ENCODE measurements at regions not wholly inside any gene's neighbourhood (a gene's known extent, or its start where the extent isn't known, plus 50 kb on each side); places are given as distances from the start of the nearest gene placed in this dataset.

- TF ChIP-seq EP300 (conservative IDR thresholded peaks at IDR 0.05; ENCODE audit: poor library complexity, severe bottlenecking): no peak
- TF ChIP-seq CTCF (IDR thresholded peaks at IDR 0.05; ENCODE audit: poor library complexity, severe bottlenecking): no peak
- TF ChIP-seq POLR2AphosphoS5 (IDR thresholded peaks at IDR 0.05): no peak
- no peak for TF ChIP-seq EZH2 (IDR thresholded peaks at IDR 0.05; ENCODE audit: borderline replicate concordance, insufficient read depth, low read length, poor library complexity, severe bottlenecking)
- no peak for TF ChIP-seq SMC3 (conservative IDR thresholded peaks at IDR 0.05; ENCODE audit: poor library complexity)
- no peak for TF ChIP-seq RAD21 (conservative IDR thresholded peaks at IDR 0.05)
Measured at GRCh38 chr7:24025094-24025493, 258.9 kb upstream of the NPY start.
